ENCODE measurements at regions not wholly inside any gene's neighbourhood (a gene's known extent, or its start where the extent isn't known, plus 50 kb on each side); places are given as distances from the start of the nearest gene placed in this dataset.

DNA sequence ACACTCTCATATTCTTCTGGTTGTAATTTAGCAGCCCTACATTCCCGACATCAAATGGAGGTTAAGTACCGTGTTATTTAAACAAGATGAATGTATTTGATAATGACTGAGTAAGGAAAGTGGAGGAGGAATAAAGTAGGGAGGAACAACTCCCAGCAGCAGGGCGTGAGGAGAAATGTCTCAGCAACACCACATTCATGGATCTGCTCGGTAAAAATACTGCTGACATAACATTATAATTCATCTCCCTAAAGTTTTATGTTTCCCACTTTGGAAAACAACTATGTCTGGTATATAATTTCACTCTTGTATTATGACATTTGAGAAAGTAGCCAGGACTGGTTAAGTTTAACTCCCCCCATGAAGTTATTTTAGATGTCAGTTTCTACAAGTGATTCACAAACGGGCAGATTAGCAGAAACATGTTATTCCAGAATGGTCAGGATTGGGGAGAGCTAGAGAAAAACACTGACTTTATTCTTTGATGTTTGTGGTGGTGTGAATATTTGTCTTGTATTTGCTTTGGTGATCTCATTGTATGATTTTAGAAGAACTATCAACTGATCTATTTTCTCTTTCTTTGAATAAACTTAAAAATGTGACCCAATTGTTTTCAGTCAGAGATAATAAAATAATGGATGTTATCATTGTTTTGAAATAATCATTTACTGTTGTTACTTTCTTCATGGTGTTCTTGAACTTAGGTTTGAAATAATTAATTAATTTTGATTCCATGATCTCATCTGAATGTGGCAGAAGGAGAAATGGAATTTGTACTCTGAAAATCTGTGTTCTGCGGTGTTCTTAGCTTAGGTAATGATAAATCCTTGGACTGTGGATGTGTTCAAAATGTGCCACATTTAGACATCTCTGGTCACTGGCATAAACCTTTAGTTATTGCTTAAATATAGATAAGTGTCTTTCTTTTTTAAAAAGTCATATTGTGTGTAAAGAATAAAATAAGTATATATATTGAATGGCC lies 303.6 kb upstream of the ZNF608 start:
- Histone ChIP-seq H3K27me3 (no peaks in the 10 kb centered on the region), H3K27ac (no peak overlapping the region), H3K36me3 (no peaks in the 10 kb centered on the region), H3K4me1 (peaks cover 0 to under 1% of the 10 kb centered on the region in 2 donors), H3K9me3 (no peaks in the 10 kb centered on the region), H3K4me3 (replicated peaks in 1 of 3) (no peak overlapping the region)
- 56 to 67% methylated on average over 6 of the region's 6 CpGs for WGBS, 2 donors
- DNase-seq = no peak
- intact Hi-C loops (cut with DNase I) = no loop called here
- TF ChIP-seq, protein P1, sequence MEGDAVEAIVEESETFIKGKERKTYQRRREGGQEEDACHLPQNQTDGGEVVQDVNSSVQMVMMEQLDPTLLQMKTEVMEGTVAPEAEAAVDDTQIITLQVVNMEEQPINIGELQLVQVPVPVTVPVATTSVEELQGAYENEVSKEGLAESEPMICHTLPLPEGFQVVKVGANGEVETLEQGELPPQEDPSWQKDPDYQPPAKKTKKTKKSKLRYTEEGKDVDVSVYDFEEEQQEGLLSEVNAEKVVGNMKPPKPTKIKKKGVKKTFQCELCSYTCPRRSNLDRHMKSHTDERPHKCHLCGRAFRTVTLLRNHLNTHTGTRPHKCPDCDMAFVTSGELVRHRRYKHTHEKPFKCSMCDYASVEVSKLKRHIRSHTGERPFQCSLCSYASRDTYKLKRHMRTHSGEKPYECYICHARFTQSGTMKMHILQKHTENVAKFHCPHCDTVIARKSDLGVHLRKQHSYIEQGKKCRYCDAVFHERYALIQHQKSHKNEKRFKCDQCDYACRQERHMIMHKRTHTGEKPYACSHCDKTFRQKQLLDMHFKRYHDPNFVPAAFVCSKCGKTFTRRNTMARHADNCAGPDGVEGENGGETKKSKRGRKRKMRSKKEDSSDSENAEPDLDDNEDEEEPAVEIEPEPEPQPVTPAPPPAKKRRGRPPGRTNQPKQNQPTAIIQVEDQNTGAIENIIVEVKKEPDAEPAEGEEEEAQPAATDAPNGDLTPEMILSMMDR (IDR thresholded peaks at IDR 0.05) = no peak
- TF ChIP-seq POLR2A (IDR thresholded peaks at IDR 0.05) = no peak

DNA sequence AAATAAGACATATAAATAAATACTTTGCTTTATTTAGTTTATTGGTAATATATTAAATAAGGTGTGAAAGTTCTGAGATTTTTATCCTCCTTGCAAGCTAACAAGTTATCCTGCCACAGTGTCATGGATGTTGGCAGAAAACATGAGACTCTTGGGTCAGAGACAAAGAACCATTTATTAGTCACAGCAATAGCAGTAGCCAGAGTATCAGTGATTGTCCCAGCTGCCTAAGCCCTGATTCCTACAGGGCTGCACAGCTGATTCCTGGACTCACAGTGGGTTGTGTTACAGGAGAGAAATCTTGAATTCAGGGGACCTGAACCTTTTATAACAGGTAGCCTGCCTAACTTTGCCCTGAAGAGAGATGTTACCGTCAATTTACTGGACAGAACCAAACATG lies 304.5 kb upstream of the ZNF608 start:
- H3K4me3 ChIP-seq (replicated peaks in 1 of 3) = no peak overlapping the region
- 100% methylated on average over 1 of the region's 1 CpG for WGBS, 2 donors
- DNase-seq = no peak
- no peaks in the 10 kb centered on the region for H3K9me3 ChIP-seq
- H3K27me3 ChIP-seq = no peaks in the 10 kb centered on the region
- intact Hi-C loops (cut with DNase I) = no loop called here
- no peaks in the 10 kb centered on the region for H3K36me3 ChIP-seq
- H3K4me1 ChIP-seq = no peaks in the 10 kb centered on the region
- H3K27ac ChIP-seq = no peak overlapping the region
- TF ChIP-seq POLR2A (IDR thresholded peaks at IDR 0.05) = no peak
- TF ChIP-seq, protein P1 (IDR thresholded peaks at IDR 0.05) = no peak

DNA sequence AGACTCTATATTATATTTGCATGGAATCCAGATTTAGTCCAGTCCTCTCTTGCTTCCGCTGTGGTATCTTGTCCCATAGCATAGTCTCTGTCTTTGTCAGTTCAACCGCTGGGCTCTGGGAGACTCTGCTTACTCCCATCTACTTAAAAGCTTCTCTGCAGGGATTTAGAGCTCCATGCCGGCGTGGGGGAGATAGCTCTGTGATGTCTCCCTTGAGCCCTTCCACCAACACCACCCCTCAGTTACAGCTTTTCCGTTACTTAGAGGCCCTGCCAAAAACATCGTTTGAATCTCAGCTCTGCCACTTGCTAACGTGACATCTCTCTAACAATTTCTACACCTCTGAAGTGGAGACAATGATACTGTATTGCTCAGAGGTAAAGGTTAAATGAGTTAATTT lies 306.1 kb upstream of the ZNF608 start:
- TF ChIP-seq, protein P1 (IDR thresholded peaks at IDR 0.05) = no peak
- no peak for TF ChIP-seq POLR2A (IDR thresholded peaks at IDR 0.05)
- WGBS, 2 donors = 90 to 91% methylated on average over 7 of the region's 7 CpGs
- intact Hi-C loops (cut with DNase I) = no loop called here

DNA sequence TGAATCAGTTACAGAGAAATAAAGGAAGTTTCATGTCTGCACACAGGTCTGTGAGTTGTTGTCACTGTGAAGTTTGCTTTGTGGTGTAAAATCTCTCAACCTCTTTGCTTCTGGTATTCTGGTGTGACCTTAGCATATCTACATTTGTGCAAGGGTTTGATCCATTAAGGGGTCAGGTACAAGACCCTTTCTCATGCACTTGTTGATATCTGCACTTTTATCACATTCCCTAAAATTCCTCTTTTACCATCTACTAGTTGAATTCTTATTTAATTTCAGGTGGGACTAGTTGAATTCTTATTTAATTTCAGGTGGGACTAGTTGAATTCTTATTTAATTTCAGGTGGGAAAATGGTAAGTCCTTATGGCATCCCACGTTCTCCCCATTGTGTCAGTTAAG lies 306.7 kb upstream of the ZNF608 start:
- H3K4me1 ChIP-seq = peaks cover 0 to 10% of the 10 kb centered on the region in 2 donors
- no peaks in the 10 kb centered on the region for H3K27me3 ChIP-seq
- no peak overlapping the region for H3K27ac ChIP-seq
- no peak for TF ChIP-seq POLR2A (IDR thresholded peaks at IDR 0.05)
- TF ChIP-seq, protein P1 (IDR thresholded peaks at IDR 0.05) = no peak
- intact Hi-C loops (cut with DNase I) = no loop called here
- no peak overlapping the region for H3K4me3 ChIP-seq (replicated peaks in 1 of 3)
- no peaks in the 10 kb centered on the region for H3K36me3 ChIP-seq
- no peaks in the 10 kb centered on the region for H3K9me3 ChIP-seq
- DNase-seq = no peak
- WGBS, 2 donors = 93% methylated on average over 1 of the region's 1 CpG

More for the DNA sequence above, 306.1 kb upstream of the ZNF608 start:
- Histone ChIP-seq H3K4me1 (peaks cover 0 to 6% of the 10 kb centered on the region in 2 donors), H3K36me3 (no peaks in the 10 kb centered on the region), H3K27me3 (no peaks in the 10 kb centered on the region), H3K4me3 (replicated peaks in 1 of 3) (no peak overlapping the region), H3K27ac (no peak overlapping the region), H3K9me3 (no peaks in the 10 kb centered on the region)
- no peak for DNase-seq

DNA sequence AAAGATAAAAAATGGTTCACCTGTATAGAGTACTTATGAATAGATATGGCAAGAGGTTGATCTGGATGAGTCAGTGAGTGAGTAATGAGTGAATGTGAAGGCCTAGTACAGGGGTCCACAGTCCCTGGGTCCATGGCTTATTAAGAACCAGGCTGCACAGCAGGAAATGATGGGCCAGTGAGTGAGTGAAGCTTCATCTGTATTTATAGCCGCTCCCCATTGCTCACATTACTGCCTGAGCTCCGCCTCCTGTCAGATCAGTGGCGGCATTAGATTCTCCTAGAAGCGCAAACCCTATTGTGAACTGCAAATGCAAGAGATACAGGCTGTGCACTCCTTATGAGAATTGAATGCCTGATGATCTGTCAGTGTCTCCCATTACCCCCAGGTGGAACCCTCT lies 307.7 kb upstream of the ZNF608 start:
- WGBS, 2 donors = 96 to 98% methylated on average over 4 of the region's 4 CpGs
- intact Hi-C loops (cut with DNase I) = no loop called here
- no peak for TF ChIP-seq POLR2A (IDR thresholded peaks at IDR 0.05)
- TF ChIP-seq, protein P1 (IDR thresholded peaks at IDR 0.05) = no peak
- Histone ChIP-seq H3K27me3 (no peaks in the 10 kb centered on the region), H3K4me3 (replicated peaks in 1 of 3) (no peak overlapping the region), H3K27ac (no peak overlapping the region), H3K36me3 (no peaks in the 10 kb centered on the region), H3K4me1 (peaks cover 0 to 20% of the 10 kb centered on the region in 2 donors), H3K9me3 (no peaks in the 10 kb centered on the region)
- no peak for DNase-seq
